ENCODE measurements at regions not wholly inside any gene's neighbourhood (a gene's known extent, or its start where the extent isn't known, plus 50 kb on each side); places are given as distances from the start of the nearest gene placed in this dataset.
"Not testable (repeated sequence)": the region's sequence is repeated elsewhere in the genome, so short reads cannot be mapped to it uniquely, and the experiment has no call there.

DNA sequence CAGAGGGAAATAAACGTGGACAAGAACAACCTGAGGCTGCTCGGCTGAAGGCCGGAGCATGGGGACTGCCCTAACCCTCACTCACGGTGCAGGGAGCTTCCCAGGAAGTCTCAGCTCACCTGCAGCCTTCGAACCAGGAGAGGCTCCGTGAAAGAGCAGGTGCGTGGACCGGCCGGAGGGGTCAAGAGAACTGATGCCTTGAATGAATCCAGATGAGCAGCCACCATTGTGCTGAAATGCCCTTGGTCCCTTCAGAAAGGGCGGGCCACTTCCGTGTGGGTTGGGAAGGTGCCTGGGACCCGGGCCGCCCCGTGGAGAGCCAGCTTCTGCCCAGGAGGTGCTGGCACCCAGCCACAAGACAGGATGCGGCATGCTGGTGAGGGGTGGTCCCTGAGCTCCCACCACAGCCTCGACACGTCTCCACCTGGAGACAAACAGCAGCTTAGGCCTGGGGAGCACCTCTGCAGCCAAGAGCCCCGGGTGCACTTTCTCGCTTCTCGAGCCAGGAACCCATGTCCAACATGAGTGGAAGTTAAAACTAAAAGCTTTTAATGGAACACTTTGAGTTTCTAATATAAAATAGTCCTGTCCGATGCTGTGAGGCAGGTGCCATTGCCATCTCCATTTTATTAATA is 83.5 kb downstream of the TTLL2 start:
- DNase-seq (ENCODE audit: low read depth, low spot score): no peak

- no peak for DNase-seq (ENCODE audit: low read depth, low spot score)
Observed at GRCh38 chr6:167409079-167409478, 84.2 kb downstream of the TTLL2 start.

- DNase-seq (ENCODE audit: low read depth, low spot score): no peak
Observed at GRCh38 chr6:167409694-167410093, 84.8 kb downstream of the TTLL2 start.

- DNase-seq (ENCODE audit: low read depth, low spot score): no peak
Observed at GRCh38 chr6:167410462-167410861, 85.6 kb downstream of the TTLL2 start.

GRCh38 chr6:167412506-167412905 is 87.6 kb downstream of the TTLL2 start:
- no peak for DNase-seq (ENCODE audit: low read depth, low spot score)

GRCh38 chr6:167415441-167415961 is 90.6 kb downstream of the TTLL2 start:
- no peak for DNase-seq (ENCODE audit: low read depth, low spot score)

DNA sequence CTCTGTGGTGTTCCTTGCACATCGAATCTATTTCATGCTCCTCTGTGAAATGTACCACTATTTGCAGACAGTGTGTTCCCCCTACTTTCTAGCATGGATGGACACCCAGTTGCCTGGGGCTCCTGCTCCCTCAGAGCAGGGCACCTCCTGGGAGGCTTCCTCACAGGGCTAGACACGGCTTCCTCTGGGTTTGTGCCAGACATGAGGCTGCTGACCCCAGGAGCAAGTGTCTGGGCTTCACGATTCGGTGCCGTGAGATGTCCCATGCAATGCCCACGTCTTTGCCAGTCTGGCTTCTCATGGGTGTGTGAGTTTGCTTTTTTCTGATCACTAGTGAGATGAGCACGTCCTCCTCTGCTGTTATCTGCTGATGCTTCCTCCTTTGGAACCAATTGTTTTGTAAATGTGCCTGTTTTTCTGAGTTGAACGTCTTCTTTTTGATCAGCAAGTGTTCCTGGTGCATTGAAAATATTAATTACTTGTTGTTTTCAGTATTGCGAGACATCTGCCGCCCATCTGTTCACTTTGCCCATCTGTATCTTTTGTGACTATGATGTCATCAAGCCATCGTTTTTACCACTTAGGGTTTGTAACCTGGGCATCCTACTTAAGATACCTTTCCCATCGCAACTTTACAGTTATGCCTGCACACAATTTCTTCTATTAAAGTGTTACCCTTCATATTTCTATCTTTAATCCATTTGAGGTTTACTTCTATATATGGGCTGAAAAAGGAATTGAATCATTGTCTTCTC is 92.0 kb downstream of the TTLL2 start:
- DNase-seq (ENCODE audit: low read depth, low spot score): no peak

GRCh38 chr6:167420177-167420576 is 95.3 kb downstream of the TTLL2 start:
- DNase-seq (ENCODE audit: low read depth, low spot score): no peak

DNA sequence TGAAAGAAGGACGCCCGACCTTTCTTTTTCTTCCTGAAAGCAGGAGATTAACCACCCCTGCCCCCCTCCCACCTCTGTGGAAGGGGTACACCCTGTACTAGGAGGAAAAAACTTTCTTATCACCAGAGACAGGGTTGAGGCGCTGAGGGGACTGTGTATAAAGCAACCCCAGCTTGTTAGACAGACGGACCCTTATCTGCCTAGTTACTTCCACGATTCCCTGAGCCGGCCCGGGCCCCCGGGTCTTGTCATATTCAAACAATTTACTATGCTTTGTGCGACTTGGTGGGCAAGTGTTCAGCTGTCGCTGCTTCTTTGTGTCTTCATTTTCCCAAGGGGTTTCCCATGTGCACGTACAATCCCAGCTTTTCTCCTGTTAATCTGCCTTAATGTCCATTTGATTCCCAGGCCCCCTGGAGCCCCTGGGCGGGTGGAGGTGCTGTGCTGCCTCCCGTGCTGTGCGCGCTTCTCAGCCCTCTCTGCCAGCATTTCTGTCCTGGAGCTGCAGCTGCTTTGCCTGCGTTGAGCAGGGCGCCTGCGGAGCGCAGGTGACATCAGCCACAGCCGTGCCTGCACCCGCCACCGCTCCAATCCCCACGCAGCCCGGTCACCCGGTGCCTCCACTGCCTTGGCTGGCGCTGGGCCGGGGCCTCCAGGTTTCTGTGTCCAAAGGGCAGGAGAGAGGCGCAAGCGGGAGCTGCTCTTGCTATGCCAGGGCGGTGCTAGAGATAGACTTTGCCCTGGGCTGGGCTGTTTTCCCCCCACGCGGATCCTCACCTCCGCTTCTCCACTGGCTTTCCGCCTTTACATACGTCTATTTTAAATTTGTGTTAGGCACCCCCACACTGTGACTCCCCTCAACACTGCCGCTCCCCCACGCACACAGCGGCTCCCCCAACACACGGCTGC is 96.2 kb downstream of the TTLL2 start:
- no peak for DNase-seq (ENCODE audit: low read depth, low spot score)

GRCh38 chr6:167421944-167422343 is 97.1 kb downstream of the TTLL2 start:
- DNase-seq (ENCODE audit: low read depth, low spot score): not testable (repeated sequence)

DNA sequence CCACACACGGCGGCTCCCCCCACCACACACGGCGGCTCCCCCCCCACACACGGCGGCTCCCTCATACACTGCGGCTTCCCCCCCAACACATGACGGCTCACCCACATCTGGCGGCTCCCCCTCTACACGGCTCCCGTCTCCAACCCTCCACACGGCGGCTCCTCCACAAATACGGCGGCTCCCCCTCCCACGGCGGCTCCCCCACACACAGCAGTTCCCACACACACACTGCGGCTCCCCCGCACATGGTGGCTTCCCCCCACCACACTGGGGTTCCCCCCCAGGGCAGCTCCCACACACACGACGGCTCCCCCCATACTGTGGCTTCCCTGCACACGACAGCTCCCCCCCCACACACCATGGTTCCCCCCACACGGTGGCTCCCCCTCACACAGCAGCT is 98.0 kb downstream of the TTLL2 start:
- no peak for DNase-seq (ENCODE audit: low read depth, low spot score)

- DNase-seq (ENCODE audit: low read depth, low spot score): no peak
Observed at GRCh38 chr6:167424060-167424673, 99.3 kb downstream of the TTLL2 start.

GRCh38 chr6:167424700-167425099 is 99.8 kb downstream of the TTLL2 start:
- DNase-seq (ENCODE audit: low read depth, low spot score): no peak

DNA sequence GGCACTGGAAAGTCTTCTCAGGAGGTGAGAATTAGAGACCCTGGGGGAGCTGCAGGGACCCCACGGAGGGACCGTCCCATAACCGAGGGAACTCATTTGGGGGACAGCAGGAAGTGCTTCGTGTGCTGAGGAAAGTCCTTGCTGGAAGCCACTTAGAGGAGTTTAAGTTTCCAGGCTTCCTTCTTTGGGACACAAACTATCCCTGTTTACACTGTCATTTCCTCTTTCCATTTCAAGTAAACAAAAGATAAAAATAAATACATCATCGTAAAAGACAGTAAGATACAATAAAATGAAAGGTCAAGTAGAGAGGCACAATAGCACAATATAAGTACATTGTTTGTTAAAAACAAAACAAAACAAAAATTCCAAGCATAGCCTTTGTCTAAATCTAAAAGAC is 101.2 kb downstream of the TTLL2 start:
- DNase-seq (ENCODE audit: low read depth, low spot score): no peak

- no peak for DNase-seq (ENCODE audit: low read depth, low spot score)
Observed at GRCh38 chr6:167426651-167427050, 101.8 kb downstream of the TTLL2 start.

- no peak for DNase-seq (ENCODE audit: low read depth, low spot score)
Observed at GRCh38 chr6:167428664-167429333, 103.9 kb downstream of the TTLL2 start.

DNA sequence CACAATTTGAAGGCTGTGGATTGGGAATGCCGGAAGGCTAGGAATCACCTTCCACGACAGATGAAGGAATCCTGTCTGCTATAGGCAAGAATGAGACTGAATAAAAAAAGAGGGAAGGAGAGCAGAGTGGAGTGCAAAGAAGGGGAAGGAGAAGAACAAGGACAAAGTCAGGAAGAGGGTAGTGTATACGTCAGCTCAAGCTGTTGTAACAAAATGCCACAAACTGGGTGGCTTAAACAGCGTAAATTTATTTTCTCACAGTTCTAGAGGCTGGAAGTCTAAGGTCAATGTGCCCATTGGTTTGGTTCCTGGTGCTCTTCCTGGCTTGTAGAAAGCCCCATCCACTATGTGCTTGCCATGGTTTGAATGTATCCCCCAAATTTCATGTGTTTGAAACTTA is 104.5 kb downstream of the TTLL2 start:
- no peak for DNase-seq (ENCODE audit: low read depth, low spot score)

DNA sequence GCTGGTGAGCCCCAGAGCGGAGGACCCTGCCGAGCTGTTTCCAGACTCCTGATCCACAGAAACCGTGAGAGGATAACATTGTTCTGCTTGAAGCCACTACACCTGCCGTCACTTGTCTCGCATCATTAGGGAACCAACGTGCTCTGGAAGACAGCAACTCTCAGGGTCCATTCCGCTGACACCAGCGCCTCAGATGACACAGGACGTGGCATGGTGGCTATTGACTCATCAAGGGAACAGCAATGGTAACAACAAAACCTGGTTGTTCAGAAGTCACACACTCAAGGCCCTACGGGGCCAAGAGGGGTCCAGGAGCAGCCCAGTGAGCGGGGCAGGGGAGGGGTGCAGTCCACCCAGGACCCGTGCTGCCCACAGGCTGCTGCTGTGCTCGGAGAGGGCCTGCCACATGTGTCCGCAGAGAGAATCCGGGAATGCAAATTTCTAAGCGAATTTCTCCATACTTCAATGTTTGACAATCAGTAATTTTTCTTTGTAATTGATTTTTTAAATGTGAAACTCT is 110.4 kb downstream of the TTLL2 start:
- DNase-seq (ENCODE audit: low read depth, low spot score): no peak

DNA sequence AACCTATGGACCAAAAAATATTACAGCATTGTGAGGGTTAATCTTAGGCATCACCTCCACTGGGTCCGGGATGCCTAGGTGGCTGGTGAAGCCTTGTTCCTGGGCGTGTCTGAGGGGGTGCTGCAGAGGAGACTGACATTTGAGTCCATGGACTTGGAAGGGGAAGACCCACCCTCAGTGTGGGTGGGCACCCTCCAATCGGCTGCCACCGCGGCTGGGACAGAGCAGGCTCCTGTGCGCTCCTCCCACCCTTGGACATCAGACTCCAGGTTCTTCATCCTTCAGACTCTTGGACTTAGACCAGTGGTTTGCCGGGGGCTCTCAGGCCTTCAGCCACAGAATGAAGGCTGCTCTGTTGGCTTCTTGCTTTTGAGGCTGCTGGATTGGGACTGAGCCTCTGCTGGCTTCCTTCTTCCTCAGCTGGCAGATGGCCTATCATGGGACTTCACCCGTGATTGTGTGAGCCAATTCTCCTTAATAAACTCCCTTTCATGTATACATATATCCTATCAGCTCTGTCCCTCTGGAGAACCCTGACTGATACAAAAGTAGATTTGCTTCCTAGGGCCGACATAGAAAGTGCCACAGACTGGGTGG is 113.1 kb downstream of the TTLL2 start:
- no peak for DNase-seq (ENCODE audit: low read depth, low spot score)

DNA sequence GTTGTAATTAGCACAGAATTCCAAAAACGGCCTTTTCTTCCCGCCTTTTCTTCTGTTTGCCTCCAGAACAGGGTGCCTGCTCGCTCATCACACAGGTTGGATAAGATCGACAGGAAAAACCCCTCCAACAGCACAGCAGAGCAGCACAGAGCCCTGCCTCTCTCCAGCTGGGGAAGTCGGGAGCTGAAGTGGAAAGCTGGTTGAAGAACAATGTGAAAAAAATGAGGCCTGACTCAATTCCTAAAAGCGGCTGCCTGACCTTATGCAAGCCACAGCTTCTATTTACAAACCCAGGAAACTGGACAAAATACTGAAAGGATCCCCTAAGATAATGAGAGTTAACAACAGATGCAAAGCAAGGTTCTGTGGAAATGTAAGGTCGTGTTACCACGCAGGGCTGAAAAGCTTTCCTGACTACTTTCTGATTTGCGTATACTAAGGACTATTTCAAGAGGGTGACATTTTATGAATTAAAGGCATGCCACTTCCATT is 116.9 kb downstream of the TTLL2 start:
- DNase-seq (ENCODE audit: low read depth, low spot score): no peak
